ENCODE measurements at regions not wholly inside any gene's neighbourhood (a gene's known extent, or its start where the extent isn't known, plus 50 kb on each side); places are given as distances from the start of the nearest gene placed in this dataset.
"Not testable (repeated sequence)": the region's sequence is repeated elsewhere in the genome, so short reads cannot be mapped to it uniquely, and the experiment has no call there.

GRCh38 chr2:19649785-19650380 is 251.9 kb downstream of the TTC32 start:
- no peak for DNase-seq (ENCODE audit: low read depth)

DNA sequence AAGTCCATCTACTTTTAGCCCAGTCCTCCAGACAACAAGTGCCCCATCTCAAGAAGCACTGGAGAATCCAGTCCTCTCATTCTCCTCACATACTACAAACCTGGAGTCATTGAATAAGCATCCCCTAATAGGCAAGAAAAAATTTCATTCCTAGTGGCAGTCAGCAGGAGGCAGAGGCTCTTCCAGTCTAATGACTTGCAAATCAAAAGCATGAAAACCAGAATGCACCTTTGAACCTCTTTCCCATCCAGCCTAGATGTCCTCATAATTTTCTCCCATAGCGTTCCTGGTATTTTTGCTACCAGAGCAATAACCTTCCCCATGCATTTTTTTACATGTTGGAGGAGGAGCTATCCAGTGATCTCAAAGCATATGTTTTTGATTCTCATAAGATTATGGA is 252.6 kb downstream of the TTC32 start:
- no peak for DNase-seq (ENCODE audit: low read depth)

DNA sequence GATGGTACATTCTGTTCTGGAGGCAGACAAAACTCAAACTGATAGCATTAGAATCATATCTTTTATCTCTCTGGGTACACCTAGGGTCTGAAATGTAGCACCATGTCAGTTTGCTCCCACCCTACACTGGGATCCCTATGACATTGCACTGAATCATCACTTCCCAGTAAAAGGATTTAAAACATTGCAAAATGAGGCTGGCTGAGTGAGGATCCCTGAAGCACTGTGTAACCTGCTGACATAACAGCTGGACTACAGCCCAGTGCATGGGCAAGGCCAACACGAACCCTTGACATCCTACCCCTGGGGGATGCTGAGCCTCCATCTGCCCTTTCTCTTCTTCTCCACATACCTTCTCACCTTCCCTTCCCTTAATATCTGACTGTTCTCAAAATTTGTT is 253.2 kb downstream of the TTC32 start:
- no peak for DNase-seq (ENCODE audit: low read depth)

DNA sequence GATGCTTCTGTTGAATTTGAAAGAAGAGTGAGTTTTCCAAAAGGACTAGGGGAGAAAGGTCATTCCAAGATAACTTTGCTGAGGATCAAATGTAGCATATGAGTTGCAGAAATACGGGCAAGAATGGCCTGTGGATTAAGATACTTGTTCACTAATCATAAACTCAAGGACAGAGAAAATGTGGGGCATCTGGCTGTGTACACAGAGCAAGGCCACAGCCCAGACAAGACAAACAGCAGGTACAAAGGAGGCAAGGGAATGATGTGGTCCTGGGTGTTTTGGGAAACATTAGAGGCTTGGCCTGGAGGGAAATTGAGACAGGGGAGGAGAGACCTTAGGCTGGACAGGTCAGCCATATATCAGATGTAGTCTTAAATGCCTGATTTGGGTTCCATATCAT is 254.8 kb downstream of the TTC32 start:
- DNase-seq (ENCODE audit: low read depth), result no peak

- DNase-seq (ENCODE audit: low read depth), result no peak
Measured at GRCh38 chr2:19644763-19645162, 257.0 kb downstream of the TTC32 start.

- no peak for DNase-seq (ENCODE audit: low read depth)
Measured at GRCh38 chr2:19643117-19643518, 258.7 kb downstream of the TTC32 start.

GRCh38 chr2:19642501-19642900 is 259.3 kb downstream of the TTC32 start:
- DNase-seq (ENCODE audit: low read depth), result no peak

- DNase-seq (ENCODE audit: low read depth), result no peak
Measured at GRCh38 chr2:19635951-19636510, 265.8 kb downstream of the TTC32 start.

DNA sequence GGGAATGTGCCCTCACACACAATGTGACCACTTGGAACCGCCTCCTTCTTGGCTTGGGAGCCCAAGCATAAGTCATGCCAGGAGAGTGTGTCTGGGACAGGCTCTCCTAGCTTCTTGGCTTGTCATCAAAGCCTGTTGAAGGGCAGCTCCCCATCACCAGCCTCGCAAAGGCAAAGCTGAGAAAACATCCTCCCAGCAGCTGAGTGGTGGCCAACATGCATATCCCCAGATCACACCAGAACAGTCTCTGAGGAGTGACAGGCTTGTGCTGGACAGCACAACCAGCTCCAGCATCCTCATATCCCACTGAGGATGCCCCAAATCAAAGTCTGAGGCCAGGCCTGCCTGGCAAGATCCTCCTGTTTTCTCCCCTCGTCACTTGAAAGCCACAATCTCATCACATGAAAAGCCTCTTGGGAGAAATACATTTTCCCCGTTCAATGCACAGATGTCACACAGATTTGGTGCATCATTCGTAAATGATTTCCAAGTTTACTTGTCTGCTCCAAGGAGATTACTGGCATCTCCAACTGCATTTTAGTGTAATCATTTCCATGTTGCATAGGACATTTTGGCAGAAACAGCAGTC is 269.3 kb downstream of the TTC32 start:
- no peak for DNase-seq (ENCODE audit: low read depth)

DNA sequence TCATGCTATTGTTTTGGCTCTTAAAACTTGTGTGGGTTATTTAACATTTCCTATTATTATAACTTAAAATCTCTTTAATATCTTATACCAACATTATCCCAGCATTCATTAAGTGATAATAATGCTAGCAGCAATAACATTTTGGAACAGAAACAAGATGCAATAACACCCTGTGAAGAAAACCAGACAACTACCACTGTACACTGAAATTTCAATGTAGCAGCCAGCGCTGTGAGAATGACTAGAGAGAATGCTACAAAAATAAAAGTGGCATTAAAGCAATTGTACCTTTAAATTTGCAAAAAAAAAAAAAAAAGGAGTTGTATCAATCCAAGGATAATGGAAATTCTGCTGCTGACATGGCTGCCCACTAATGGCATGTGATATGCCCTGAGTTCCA is 269.9 kb downstream of the TTC32 start:
- DNase-seq (ENCODE audit: low read depth), result no peak

GRCh38 chr2:19630921-19631320 is 270.9 kb downstream of the TTC32 start:
- no peak for DNase-seq (ENCODE audit: low read depth)

DNA sequence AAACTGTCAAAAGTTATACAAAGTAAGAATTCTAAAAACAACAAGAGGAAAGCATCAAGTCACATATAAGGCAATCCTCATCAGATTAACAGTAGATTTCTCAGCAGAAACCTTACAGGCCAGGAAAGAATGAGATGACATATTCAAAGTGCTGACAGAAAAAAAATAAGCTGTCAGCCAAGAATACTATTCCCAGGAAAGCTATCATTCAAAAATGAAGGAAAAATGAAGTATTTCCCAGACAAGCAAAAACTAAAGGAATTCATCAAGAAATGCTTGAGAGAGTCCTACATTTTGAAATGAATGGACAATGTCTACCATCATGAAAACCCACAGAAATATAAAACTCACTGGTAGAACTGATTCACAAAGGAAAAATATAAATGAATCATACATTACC is 268.9 kb upstream of the OSR1 start:
- DNase-seq (ENCODE audit: low read depth), result no peak

- DNase-seq (ENCODE audit: low read depth), result no peak
Measured at GRCh38 chr2:19623488-19623887, 265.1 kb upstream of the OSR1 start.

DNA sequence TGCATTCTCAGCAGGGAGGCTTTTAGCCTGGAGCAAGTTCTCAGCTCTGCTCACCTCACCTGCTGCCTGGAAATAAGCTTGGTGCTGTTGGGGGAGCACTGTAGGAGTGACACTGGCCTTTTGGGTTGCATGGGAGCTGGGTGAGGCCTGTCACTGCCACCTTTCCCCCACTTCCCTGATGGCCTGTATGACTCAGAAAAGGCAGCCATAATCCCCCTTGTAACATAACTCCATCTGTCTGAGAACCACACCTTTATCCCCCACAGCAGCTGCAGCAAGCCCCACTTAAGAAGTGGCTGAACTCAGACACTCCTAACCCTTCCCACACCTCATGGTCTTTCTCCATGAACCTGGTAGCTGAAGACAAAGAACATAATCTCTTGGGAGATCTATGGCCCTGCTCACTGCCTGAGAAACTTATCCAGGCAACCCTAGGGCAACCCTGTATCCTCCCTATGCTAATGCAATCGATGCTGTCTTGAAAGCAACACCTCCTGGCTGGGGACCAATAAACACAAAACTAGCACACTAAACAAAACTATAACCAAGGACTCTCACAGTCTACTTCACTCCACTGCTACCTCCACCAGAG is 258.9 kb upstream of the OSR1 start:
- DNase-seq (ENCODE audit: low read depth), result no peak

GRCh38 chr2:19615402-19615801 is 257.0 kb upstream of the OSR1 start:
- DNase-seq (ENCODE audit: low read depth), result not testable (repeated sequence)

- no peak for DNase-seq (ENCODE audit: low read depth)
Measured at GRCh38 chr2:19614066-19614465, 255.6 kb upstream of the OSR1 start.

DNA sequence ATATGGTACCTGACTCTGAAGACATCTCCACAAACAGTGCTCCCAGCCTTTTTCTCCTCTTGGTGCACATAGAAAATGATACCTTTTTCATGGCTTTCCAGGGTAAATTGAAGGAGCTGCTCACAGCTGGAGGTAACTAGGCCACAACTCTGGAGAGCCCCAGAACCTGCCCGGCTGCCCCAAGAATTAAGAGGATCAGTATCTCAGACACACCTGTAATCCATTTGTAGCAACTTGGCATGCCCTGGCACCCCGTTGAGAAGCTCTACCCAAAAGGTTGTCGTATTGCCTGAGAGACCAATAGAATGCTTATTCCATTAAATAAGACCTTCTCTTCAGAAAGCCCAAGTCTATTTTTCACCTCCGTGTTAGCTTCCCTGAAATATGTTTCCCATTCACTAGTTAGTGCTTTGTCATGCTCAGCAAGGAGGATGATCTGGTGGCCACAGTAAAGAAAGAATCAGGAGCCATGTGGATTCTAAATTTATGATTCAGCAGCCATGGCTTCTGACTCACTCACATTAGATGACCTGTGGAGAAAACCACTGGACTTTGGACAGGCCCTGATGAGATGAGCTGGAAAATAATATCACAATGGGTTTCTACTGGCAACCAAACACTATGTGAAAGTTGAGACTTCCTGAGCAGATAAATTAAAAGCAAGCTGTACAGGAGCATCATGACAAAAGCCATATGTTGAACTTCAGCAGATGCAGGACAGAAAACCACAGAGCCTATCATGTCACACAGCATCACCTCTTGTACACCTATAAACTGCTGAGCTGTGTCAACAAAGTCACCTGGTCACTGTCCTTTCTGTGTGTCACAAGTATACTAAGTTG is 253.3 kb upstream of the OSR1 start:
- no peak for DNase-seq (ENCODE audit: low read depth)

- no peak for DNase-seq (ENCODE audit: low read depth)
Measured at GRCh38 chr2:19609266-19609665, 250.8 kb upstream of the OSR1 start.

GRCh38 chr2:19607931-19608771 is 249.7 kb upstream of the OSR1 start:
- DNase-seq (ENCODE audit: low read depth), result no peak

DNA sequence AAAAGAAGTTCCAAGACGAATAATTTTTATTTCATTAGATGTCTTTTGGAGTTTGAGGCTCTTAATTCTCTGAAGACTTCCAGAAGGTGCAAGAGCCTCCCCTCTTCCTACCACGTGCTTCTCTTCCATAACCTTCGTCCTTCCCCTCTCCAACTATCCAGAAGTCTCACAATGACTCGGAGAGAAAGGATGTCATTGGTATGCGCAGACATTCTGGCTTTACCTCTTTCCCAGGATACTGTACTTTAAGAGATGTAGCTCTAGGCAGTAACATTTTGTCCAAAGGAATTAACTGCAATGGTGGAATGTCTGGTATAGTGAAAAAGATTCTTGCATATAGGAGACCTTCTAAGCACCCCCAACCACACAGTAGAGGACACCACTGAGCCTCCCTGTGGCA is 249.0 kb upstream of the OSR1 start:
- DNase-seq (ENCODE audit: low read depth), result no peak

GRCh38 chr2:19600982-19601381 is 242.6 kb upstream of the OSR1 start:
- DNase-seq (ENCODE audit: low read depth), result no peak

- no peak for DNase-seq (ENCODE audit: low read depth)
Measured at GRCh38 chr2:19600506-19600905, 242.1 kb upstream of the OSR1 start.
